Stomach (tissue), 8 donors: ENCODE measurements at regions not wholly inside any gene's neighbourhood (a gene's known extent, or its start where the extent isn't known, plus 50 kb on each side); places are given as distances from the start of the nearest gene placed in this dataset.
A peak's percentile ranks its signal among the peaks of the same experiment; 100 is the strongest.

Experiments used
- DNase-seq, 2 donors: peaks; one replicate each; pipeline versions ENCODE4 v3.0.0 to v3.0.0-alpha.2; 2013 to 2019
- H3K27ac ChIP-seq, 5 donors: fragments of 200-600 bp in 4 of 5; sonication (generic) in 4 of 5; one replicate each; pipeline ENCODE4 v1.5.1; 2013 to 2019; ENCODE audit warnings: mild to moderate bottlenecking in 1 of 5, moderate library complexity in 1 of 5
- H3K27me3 ChIP-seq, 3 donors: fragments of 200-600 bp; sonication (generic); one replicate each; pipeline ENCODE4 v1.5.1; 2017 to 2019; ENCODE audit warnings: mixed run types in 1 of 3
- H3K36me3 ChIP-seq, 4 donors: fragments of 200-600 bp; sonication (generic); 1 replicate in 3 of 4; 2 replicates in 1 of 4; pipeline ENCODE4 v1.5.1; 2016 to 2019
- H3K4me1 ChIP-seq, 4 donors: fragments of 200-600 bp; sonication (generic); one replicate each; pipeline ENCODE4 v1.5.1; 2016 to 2019
- H3K4me3 ChIP-seq, 4 donors: fragments of 200-600 bp; sonication (generic) in 3 of 4; one replicate each; pipeline ENCODE4 v1.5.1; 2016 to 2019; ENCODE audit warnings: mild to moderate bottlenecking in 1 of 4
- H3K9me3 ChIP-seq, 4 donors: fragments of 200-600 bp; sonication (generic); one replicate each; pipeline ENCODE4 v1.5.1; 2016 to 2019
- EP300 ChIP-seq: sonication (generic); formaldehyde crosslinking; IDR thresholded peaks from one replicate; pipeline ENCODE4 v1.6.1; 2017; ENCODE audit warnings: antibody characterized with exemption
- POLR2A ChIP-seq, 4 donors: fragments of 450-650 bp; IDR thresholded peaks; one replicate each; pipeline ENCODE4 v1.6.1; 2016; ENCODE audit warnings: antibody characterized with exemption in 4 of 4, control low read depth in 2 of 4, mild to moderate bottlenecking in 1 of 4, moderate library complexity in 1 of 4
- POLR2AphosphoS5 ChIP-seq, 3 donors: sonication (generic); formaldehyde crosslinking; IDR thresholded peaks; one replicate each; pipeline ENCODE4 v1.6.1; 2016; ENCODE audit warnings: antibody characterized with exemption in 3 of 3
- WGBS, 5 donors: extraction: QIAGEN DNeasy Blood & Tissue Kit in 3 of 5; methylation state at CpG; one replicate each; pipeline versions ENCODE4 v1.1.5 to v1.1.7; 2013 to 2018; 5-methylcytosine and 5-hydroxymethylcytosine counted together
- intact Hi-C: fragments of 100-400 bp; cut with DNase I; formaldehyde crosslinking; loops from one replicate; pipeline ENCODE4 v1.15.1; 2023; ENCODE audit warnings: low total_unique reads
- TF ChIP-seq, protein P1 (sequence below), 7 experiments: fragments of 450-650 bp in 4 of 7; fragments of 200-600 bp in 3 of 7; sonication (generic) in 3 of 7; IDR thresholded peaks; one replicate each; pipeline ENCODE4 v1.5.1; 2016 to 2019; ENCODE audit warnings: antibody characterized with exemption in 7 of 7, control low read depth in 2 of 7, mild to moderate bottlenecking in 1 of 7
- donor health status: healthy with polysubstance abuse.
- donor health status: Bipolar disorder and iron deficiency.
- donor health status: healthy.

DNA sequence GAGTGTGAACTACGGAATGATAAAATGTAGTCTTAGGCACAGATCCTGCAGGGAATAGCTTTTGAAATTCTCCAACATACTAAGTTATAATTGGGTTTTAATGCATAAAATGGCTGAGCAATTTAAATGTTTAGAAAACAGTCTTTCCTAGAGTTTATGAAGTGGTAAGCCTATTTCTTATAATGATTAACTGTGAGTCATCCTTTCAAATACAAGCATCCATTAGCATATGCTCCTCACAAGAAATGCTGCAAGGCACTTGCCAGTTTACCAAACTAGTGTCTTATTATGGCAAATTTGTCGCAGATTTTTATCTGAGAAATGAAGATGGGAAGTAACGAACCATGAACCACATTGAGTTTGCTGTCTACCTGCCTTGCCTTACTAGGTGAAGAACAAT is 101.3 kb upstream of the ESRRG start:
- intact Hi-C loops, result no loop called here
- Histone ChIP-seq H3K9me3 (no peaks in the 10 kb centered on the region), H3K36me3 (no peaks in the 10 kb centered on the region), H3K4me1 (no peaks in the 10 kb centered on the region), H3K27me3 (no peaks in the 10 kb centered on the region), H3K27ac (no peak overlapping the region), H3K4me3 (no peak overlapping the region)
- 80 to 90% (median 88%) methylated on average over 3 of the region's 3 CpGs for WGBS, 5 donors
- DNase-seq, result no peak
- no peak for TF ChIP-seq POLR2A (IDR thresholded peaks at IDR 0.05)

DNA sequence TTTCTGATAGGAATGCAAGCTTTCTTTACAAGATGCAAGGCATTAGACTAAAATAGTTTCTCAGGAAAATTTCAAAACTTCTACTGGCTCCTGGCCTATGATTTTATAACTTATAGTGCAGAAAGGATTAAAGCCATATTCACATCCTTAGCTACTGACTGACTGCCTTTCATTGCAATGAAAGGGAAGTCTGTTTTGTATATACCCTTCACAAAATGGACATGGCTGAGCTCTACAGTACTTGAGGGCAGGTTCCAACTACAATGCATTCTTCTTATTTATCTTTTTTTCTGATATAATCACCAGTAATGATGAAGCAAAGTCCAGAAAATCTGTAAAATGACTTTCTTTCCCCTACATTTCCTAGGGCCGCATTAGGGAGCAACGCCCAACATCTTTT is 100.5 kb upstream of the ESRRG start:
- Histone ChIP-seq H3K4me3 (no peak overlapping the region), H3K36me3 (no peaks in the 10 kb centered on the region), H3K27me3 (no peaks in the 10 kb centered on the region), H3K9me3 (no peaks in the 10 kb centered on the region), H3K27ac (no peak overlapping the region), H3K4me1 (no peaks in the 10 kb centered on the region)
- TF ChIP-seq POLR2A (IDR thresholded peaks at IDR 0.05) (no peak), POLR2AphosphoS5 (IDR thresholded peaks at IDR 0.05) (no peak), EP300 (no peak)
- TF ChIP-seq, protein P1, sequence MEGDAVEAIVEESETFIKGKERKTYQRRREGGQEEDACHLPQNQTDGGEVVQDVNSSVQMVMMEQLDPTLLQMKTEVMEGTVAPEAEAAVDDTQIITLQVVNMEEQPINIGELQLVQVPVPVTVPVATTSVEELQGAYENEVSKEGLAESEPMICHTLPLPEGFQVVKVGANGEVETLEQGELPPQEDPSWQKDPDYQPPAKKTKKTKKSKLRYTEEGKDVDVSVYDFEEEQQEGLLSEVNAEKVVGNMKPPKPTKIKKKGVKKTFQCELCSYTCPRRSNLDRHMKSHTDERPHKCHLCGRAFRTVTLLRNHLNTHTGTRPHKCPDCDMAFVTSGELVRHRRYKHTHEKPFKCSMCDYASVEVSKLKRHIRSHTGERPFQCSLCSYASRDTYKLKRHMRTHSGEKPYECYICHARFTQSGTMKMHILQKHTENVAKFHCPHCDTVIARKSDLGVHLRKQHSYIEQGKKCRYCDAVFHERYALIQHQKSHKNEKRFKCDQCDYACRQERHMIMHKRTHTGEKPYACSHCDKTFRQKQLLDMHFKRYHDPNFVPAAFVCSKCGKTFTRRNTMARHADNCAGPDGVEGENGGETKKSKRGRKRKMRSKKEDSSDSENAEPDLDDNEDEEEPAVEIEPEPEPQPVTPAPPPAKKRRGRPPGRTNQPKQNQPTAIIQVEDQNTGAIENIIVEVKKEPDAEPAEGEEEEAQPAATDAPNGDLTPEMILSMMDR (IDR thresholded peaks at IDR 0.05), result no peak
- 80 to 98% (median 93%) methylated on average over 2 of the region's 2 CpGs for WGBS, 5 donors
- DNase-seq, result no peak
- intact Hi-C loops, result no loop called here

DNA sequence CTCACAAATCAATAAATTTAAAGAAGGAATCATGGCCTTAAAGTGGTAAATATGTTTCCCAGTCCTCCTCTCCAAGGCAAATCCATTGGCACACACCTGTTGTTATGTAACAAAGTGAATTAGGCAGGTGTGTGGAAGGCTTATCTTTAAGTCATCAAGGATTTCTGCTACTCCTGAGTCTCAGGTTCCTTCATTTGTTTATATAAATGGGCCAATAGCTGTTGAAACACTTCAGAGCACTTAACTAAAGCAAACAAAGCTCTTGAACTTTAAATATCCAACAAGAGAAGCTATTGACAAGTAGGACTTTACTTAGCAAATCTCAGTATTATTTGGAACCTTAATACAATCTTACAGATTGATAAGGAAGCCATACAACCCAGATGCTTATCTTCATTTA is 99.3 kb upstream of the ESRRG start:
- Histone ChIP-seq H3K9me3 (no peaks in the 10 kb centered on the region), H3K4me3 (no peak overlapping the region), H3K27me3 (no peaks in the 10 kb centered on the region), H3K4me1 (no peaks in the 10 kb centered on the region), H3K27ac (no peak overlapping the region), H3K36me3 (no peaks in the 10 kb centered on the region)
- DNase-seq, result no peak
- TF ChIP-seq, protein P1 (IDR thresholded peaks at IDR 0.05), result no peak
- TF ChIP-seq POLR2A (IDR thresholded peaks at IDR 0.05) (no peak), POLR2AphosphoS5 (IDR thresholded peaks at IDR 0.05) (peak in 1 of 3 donors; percentile 38)
- intact Hi-C loops, result no loop called here

DNA sequence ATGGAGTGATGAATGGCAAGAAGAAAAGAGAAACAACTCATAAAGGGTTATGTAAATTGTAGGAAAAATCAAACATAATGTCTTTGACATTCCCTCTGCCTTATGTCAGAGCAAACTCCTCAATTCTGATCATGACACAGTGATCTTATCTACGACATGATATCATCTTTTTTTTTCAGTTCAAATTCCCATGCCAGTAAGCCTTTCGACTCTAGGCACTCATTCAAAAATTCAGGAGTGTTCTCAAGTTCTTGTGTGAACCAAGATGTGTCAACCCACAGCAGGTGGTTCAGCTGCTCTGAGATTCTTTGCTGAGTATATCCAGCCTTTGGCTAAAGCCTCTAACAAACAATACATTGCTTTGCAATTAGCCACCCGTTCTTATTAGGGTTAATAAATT is 97.1 kb upstream of the ESRRG start:
- WGBS, 5 donors, result 48 to 54% (median 50%) methylated on average over 3 of the region's 3 CpGs
- DNase-seq, result no peak
- no peaks in the 10 kb centered on the region for H3K36me3 ChIP-seq
- intact Hi-C loops, result no loop called here
- no peak for TF ChIP-seq EP300
- H3K27ac ChIP-seq, result no peak overlapping the region
- H3K27me3 ChIP-seq, result no peaks in the 10 kb centered on the region
- H3K4me1 ChIP-seq, result no peaks in the 10 kb centered on the region
- no peaks in the 10 kb centered on the region for H3K9me3 ChIP-seq
- H3K4me3 ChIP-seq, result no peak overlapping the region

DNA sequence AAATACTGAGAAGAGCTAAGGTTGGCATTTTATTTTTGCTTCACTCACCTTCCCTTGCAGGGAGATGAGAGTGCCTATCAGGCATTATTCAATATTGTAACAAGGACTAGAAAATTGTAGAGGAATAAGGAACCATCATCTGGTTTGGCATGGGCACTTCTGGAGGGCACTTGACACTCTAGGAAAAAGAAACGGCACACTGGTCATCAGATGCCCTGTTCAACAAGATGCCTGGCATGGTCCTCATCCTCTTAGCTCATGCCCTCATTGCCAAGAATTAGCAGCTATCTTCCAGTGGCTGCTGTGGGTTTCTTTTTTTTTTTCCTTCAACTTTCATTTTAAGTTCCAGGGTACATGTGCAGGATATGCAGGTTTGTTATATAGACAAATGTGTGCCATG is 95.1 kb upstream of the ESRRG start:
- Histone ChIP-seq H3K27me3 (no peaks in the 10 kb centered on the region), H3K4me1 (no peaks in the 10 kb centered on the region), H3K27ac (no peak overlapping the region), H3K4me3 (no peak overlapping the region), H3K36me3 (no peaks in the 10 kb centered on the region), H3K9me3 (no peaks in the 10 kb centered on the region)
- WGBS, 5 donors, result 86 to 100% (median 94%) methylated on average over 1 of the region's 1 CpG
- no peak for DNase-seq
- intact Hi-C loops, result no loop called here
- no peak for TF ChIP-seq EP300
- no peak for TF ChIP-seq POLR2AphosphoS5 (IDR thresholded peaks at IDR 0.05)
- no peak for TF ChIP-seq POLR2A (IDR thresholded peaks at IDR 0.05)

DNA sequence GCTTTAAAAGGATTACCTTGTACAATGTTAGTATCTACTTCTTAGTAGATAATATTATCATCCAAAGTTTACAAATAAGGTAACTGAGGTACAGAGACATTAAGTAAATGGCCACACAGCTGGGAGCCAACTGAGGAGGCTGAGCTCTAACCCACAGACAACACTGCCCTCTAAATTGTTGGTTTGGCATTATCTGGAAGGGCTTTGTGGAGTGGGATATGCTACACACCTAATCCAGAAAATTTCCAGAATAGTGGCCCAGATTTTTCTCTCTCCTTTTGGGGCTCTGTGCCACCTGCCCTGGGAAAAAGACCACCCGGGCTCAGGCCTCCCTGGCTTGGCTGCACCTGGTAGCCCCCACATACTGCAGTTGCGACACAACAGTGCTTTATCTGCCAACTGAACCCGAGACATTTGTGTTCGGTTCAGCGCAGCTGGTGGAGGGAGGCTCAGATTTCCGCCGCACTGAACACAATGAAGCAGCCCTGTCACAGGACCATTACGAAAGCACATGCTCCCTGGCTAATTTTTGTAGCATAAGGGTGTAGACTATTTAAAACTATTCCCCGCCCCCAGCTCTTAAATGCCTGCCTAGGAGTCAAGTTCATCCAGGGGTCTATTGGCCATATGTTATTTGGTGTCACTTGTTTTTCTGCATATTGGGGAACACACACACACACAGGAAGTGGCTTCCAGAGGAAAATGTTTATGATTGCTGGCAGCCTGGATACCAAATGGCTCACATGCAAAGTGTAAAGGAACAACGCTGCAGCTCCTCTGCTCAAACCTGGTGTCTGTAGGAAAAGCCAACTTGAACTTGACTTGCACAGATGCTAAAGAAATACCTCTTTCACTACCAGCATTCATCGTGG is 92.3 kb upstream of the ESRRG start:
- Histone ChIP-seq H3K27ac (no peak overlapping the region), H3K27me3 (no peaks in the 10 kb centered on the region), H3K4me1 (no peaks in the 10 kb centered on the region), H3K4me3 (no peak overlapping the region), H3K9me3 (no peaks in the 10 kb centered on the region), H3K36me3 (no peaks in the 10 kb centered on the region)
- intact Hi-C loops, result no loop called here
- 44 to 59% (median 47%) methylated on average over 6 to 11 of the region's 11 CpGs for WGBS, 5 donors
- TF ChIP-seq POLR2AphosphoS5 (IDR thresholded peaks at IDR 0.05), result no peak
- DNase-seq, result peak in 1 of 2 donors; percentile 81
